ENCODE measurements at regions not wholly inside any gene's neighbourhood (a gene's known extent, or its start where the extent isn't known, plus 50 kb on each side); places are given as distances from the start of the nearest gene placed in this dataset.

GRCh38 chr1:60234776-60235175, 161.2 kb upstream of the C1orf87 start:
- POLR2A ChIA-PET, result no interaction called here
- no peak for DNase-seq
- Mint-ChIP-seq H3K36me3 (ENCODE audit: low read depth) (no peaks in the 10 kb centered on the region), H3K27ac (no peak overlapping the region), H3K4me1 (no peaks in the 10 kb centered on the region), H3K27me3 (no peaks in the 10 kb centered on the region), H3K4me3 (no peak overlapping the region), H3K9me3 (peaks cover 4% of the 10 kb centered on the region)
- ATAC-seq (ENCODE audit: low read depth), result no peak
- no peak for TF ChIP-seq CTCF (IDR thresholded peaks at IDR 0.05)
- CTCF ChIA-PET, result interaction anchor here (1.0 kb wide), 1 partner anchor 14 kb away, joined by 3 read pairs; no protein-coding TSS in a partner anchor
- intact Hi-C loops (cut with micrococcal nuclease), result no loop called here

- no peak overlapping the region for H3K27ac Mint-ChIP-seq
- ATAC-seq (ENCODE audit: low read depth) (no peak), DNase-seq (no peak)
- H3K4me1 Mint-ChIP-seq, result no peaks in the 10 kb centered on the region
- intact Hi-C loops (cut with micrococcal nuclease), result no loop called here
- no peaks in the 10 kb centered on the region for H3K36me3 Mint-ChIP-seq (ENCODE audit: low read depth)
- ChIA-PET CTCF (no interaction called here), POLR2A (no interaction called here)
- no peaks in the 10 kb centered on the region for H3K9me3 Mint-ChIP-seq
- no peak overlapping the region for H3K4me3 Mint-ChIP-seq
- H3K27me3 Mint-ChIP-seq, result no peaks in the 10 kb centered on the region
- TF ChIP-seq CTCF (IDR thresholded peaks at IDR 0.05), result no peak
These were observed 156.3 kb upstream of the C1orf87 start for GRCh38 chr1:60229821-60230220.

GRCh38 chr1:60228041-60228491, 154.5 kb upstream of the C1orf87 start:
- no peaks in the 10 kb centered on the region for H3K4me1 Mint-ChIP-seq
- TF ChIP-seq CTCF (IDR thresholded peaks at IDR 0.05), result no peak
- DNase-seq, result no peak
- no peaks in the 10 kb centered on the region for H3K27me3 Mint-ChIP-seq
- no peaks in the 10 kb centered on the region for H3K36me3 Mint-ChIP-seq (ENCODE audit: low read depth)
- no peaks in the 10 kb centered on the region for H3K9me3 Mint-ChIP-seq
- no peak for ATAC-seq (ENCODE audit: low read depth)
- ChIA-PET CTCF (no interaction called here), POLR2A (no interaction called here)
- intact Hi-C loops (cut with micrococcal nuclease), result no loop called here
- no peak overlapping the region for H3K4me3 Mint-ChIP-seq
- H3K27ac Mint-ChIP-seq, result no peak overlapping the region

GRCh38 chr1:60227601-60228000, 154.0 kb upstream of the C1orf87 start:
- ChIA-PET CTCF (no interaction called here), POLR2A (no interaction called here)
- TF ChIP-seq CTCF (IDR thresholded peaks at IDR 0.05), result no peak
- H3K4me3 Mint-ChIP-seq, result no peak overlapping the region
- no peaks in the 10 kb centered on the region for H3K4me1 Mint-ChIP-seq
- ATAC-seq (ENCODE audit: low read depth), result no peak
- no peaks in the 10 kb centered on the region for H3K36me3 Mint-ChIP-seq (ENCODE audit: low read depth)
- intact Hi-C loops (cut with micrococcal nuclease), result no loop called here
- no peaks in the 10 kb centered on the region for H3K9me3 Mint-ChIP-seq
- DNase-seq, result no peak
- H3K27ac Mint-ChIP-seq, result no peak overlapping the region
- H3K27me3 Mint-ChIP-seq, result no peaks in the 10 kb centered on the region

GRCh38 chr1:60225486-60225885, 151.9 kb upstream of the C1orf87 start:
- ChIA-PET CTCF (no interaction called here), POLR2A (no interaction called here)
- no peaks in the 10 kb centered on the region for H3K36me3 Mint-ChIP-seq (ENCODE audit: low read depth)
- DNase-seq, result no peak
- intact Hi-C loops (cut with micrococcal nuclease), result no loop called here
- no peak overlapping the region for H3K27ac Mint-ChIP-seq
- H3K4me1 Mint-ChIP-seq, result no peaks in the 10 kb centered on the region
- no peaks in the 10 kb centered on the region for H3K9me3 Mint-ChIP-seq
- no peak overlapping the region for H3K4me3 Mint-ChIP-seq
- TF ChIP-seq CTCF (IDR thresholded peaks at IDR 0.05), result no peak
- ATAC-seq (ENCODE audit: low read depth), result no peak
- H3K27me3 Mint-ChIP-seq, result no peaks in the 10 kb centered on the region
